Tibial artery (tissue), 4 donors: ENCODE measurements at regions not wholly inside any gene's neighbourhood (a gene's known extent, or its start where the extent isn't known, plus 50 kb on each side); places are given as distances from the start of the nearest gene placed in this dataset.

Experiments used
- DNase-seq, 2 donors: peaks; one replicate each; pipeline ENCODE4 v3.0.0-alpha.2; 2019
- H3K27ac ChIP-seq, 2 donors: fragments of 200-600 bp; sonication (generic) in 1 of 2; 1 replicate in 1 of 2; 2 replicates in 1 of 2; pipeline ENCODE4 v1.5.1; 2018 to 2019; ENCODE audit warnings: mild to moderate bottlenecking in 1 of 2
- H3K27me3 ChIP-seq, 2 donors: fragments of 200-600 bp; sonication (generic) in 1 of 2; one replicate each; pipeline versions ENCODE4 v1.5.1 to v1.6.0; 2016 to 2019
- H3K36me3 ChIP-seq, 3 donors: fragments of 200-600 bp; sonication (generic) in 2 of 3; one replicate each; pipeline ENCODE4 v1.5.1; 2016 to 2019; ENCODE audit warnings: mild to moderate bottlenecking in 2 of 3
- H3K4me1 ChIP-seq, 4 donors: fragments of 200-600 bp; sonication (generic) in 2 of 4; 1 replicate in 3 of 4; 2 replicates in 1 of 4; pipeline ENCODE4 v1.5.1; 2016 to 2019
- H3K4me3 ChIP-seq, 2 donors: fragments of 200-600 bp; sonication (generic) in 1 of 2; 1 replicate in 1 of 2; 2 replicates in 1 of 2; pipeline ENCODE4 v1.5.1; 2018 to 2019; ENCODE audit warnings: mild to moderate bottlenecking in 2 of 2
- H3K9me3 ChIP-seq, 3 donors: fragments of 200-600 bp; sonication (generic) in 1 of 3; one replicate each; pipeline ENCODE4 v1.5.1; 2016 to 2019
- CTCF ChIP-seq, 2 experiments: fragments of 200-600 bp in 1 of 2; fragments of 450-650 bp in 1 of 2; IDR thresholded peaks; one replicate each; pipeline ENCODE4 v1.5.1; 2017 to 2019; ENCODE audit warnings: antibody characterized with exemption in 2 of 2, mild to moderate bottlenecking in 1 of 2, moderate library complexity in 1 of 2
- intact Hi-C: fragments of 100-400 bp; cut with DNase I; formaldehyde crosslinking; loops from one replicate; pipeline ENCODE4 v1.15.0; 2023; ENCODE audit warnings: low total_unique reads

GRCh38 chr21:27536319-27536718 lies 569.4 kb upstream of the ADAMTS5 start:
- no peak for DNase-seq
- H3K4me3 ChIP-seq, result no peak overlapping the region
- TF ChIP-seq CTCF (IDR thresholded peaks at IDR 0.05), result no peak
- no peaks in the 10 kb centered on the region for H3K9me3 ChIP-seq
- intact Hi-C loops, result no loop called here
- H3K36me3 ChIP-seq, result no peaks in the 10 kb centered on the region
- no peaks in the 10 kb centered on the region for H3K27me3 ChIP-seq
- no peaks in the 10 kb centered on the region for H3K4me1 ChIP-seq
- no peak overlapping the region for H3K27ac ChIP-seq

GRCh38 chr21:27535188-27535587 lies 568.3 kb upstream of the ADAMTS5 start:
- Histone ChIP-seq H3K27me3 (no peaks in the 10 kb centered on the region), H3K36me3 (no peaks in the 10 kb centered on the region), H3K4me3 (no peak overlapping the region), H3K27ac (no peak overlapping the region), H3K9me3 (no peaks in the 10 kb centered on the region), H3K4me1 (no peaks in the 10 kb centered on the region)
- no peak for TF ChIP-seq CTCF (IDR thresholded peaks at IDR 0.05)
- intact Hi-C loops, result no loop called here
- DNase-seq, result no peak

- Histone ChIP-seq H3K9me3 (no peaks in the 10 kb centered on the region), H3K4me1 (no peaks in the 10 kb centered on the region), H3K4me3 (no peak overlapping the region), H3K36me3 (no peaks in the 10 kb centered on the region), H3K27me3 (no peaks in the 10 kb centered on the region), H3K27ac (no peak overlapping the region)
- intact Hi-C loops, result no loop called here
- no peak for DNase-seq
- no peak for TF ChIP-seq CTCF (IDR thresholded peaks at IDR 0.05)
Observed at GRCh38 chr21:27534206-27534605, 567.3 kb upstream of the ADAMTS5 start.

- H3K4me1 ChIP-seq, result no peaks in the 10 kb centered on the region
- no peak overlapping the region for H3K4me3 ChIP-seq
- H3K27me3 ChIP-seq, result no peaks in the 10 kb centered on the region
- H3K36me3 ChIP-seq, result no peaks in the 10 kb centered on the region
- no peak for TF ChIP-seq CTCF (IDR thresholded peaks at IDR 0.05)
- H3K9me3 ChIP-seq, result no peaks in the 10 kb centered on the region
- DNase-seq, result no peak
- intact Hi-C loops, result no loop called here
- H3K27ac ChIP-seq, result no peak overlapping the region
Observed at GRCh38 chr21:27532076-27532475, 565.2 kb upstream of the ADAMTS5 start.

- no peak for DNase-seq
- Histone ChIP-seq H3K4me3 (no peak overlapping the region), H3K36me3 (no peaks in the 10 kb centered on the region), H3K27ac (no peak overlapping the region), H3K27me3 (no peaks in the 10 kb centered on the region), H3K9me3 (no peaks in the 10 kb centered on the region), H3K4me1 (peaks cover 0 to 4% (median 0%) of the 10 kb centered on the region in 4 donors)
- intact Hi-C loops, result no loop called here
- no peak for TF ChIP-seq CTCF (IDR thresholded peaks at IDR 0.05)
Observed at GRCh38 chr21:27528697-27529096, 561.8 kb upstream of the ADAMTS5 start.

- no peaks in the 10 kb centered on the region for H3K27me3 ChIP-seq
- H3K27ac ChIP-seq, result no peak overlapping the region
- peaks cover 0 to 4% (median 0%) of the 10 kb centered on the region in 4 donors for H3K4me1 ChIP-seq
- no peak overlapping the region for H3K4me3 ChIP-seq
- TF ChIP-seq CTCF (IDR thresholded peaks at IDR 0.05), result no peak
- no peaks in the 10 kb centered on the region for H3K9me3 ChIP-seq
- intact Hi-C loops, result no loop called here
- no peaks in the 10 kb centered on the region for H3K36me3 ChIP-seq
- DNase-seq, result no peak
Observed at GRCh38 chr21:27526451-27526850, 559.6 kb upstream of the ADAMTS5 start.
